ENCODE measurements at regions not wholly inside any gene's neighbourhood (a gene's known extent, or its start where the extent isn't known, plus 50 kb on each side); places are given as distances from the start of the nearest gene placed in this dataset.

DNA sequence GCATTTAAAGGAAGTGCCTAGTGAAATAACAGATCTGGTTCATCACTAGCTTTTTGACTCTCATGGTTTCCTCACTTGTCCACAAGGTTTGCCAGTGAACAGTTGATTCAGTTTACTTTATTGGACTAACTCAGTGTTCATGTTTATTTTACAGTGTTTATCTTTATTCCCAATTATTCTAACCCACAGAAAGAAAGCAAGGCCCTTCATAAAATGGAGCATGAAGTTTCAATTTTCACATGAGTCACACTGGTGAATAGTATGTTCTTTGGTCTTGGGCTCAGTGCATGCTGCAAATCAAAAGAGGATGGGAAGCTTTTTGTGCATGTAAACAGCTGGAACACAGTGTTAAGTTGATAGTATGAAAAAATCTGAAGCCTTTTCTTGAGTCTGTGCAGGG lies 217.6 kb upstream of the HDDC2 start:
- TF ChIP-seq, protein P1, sequence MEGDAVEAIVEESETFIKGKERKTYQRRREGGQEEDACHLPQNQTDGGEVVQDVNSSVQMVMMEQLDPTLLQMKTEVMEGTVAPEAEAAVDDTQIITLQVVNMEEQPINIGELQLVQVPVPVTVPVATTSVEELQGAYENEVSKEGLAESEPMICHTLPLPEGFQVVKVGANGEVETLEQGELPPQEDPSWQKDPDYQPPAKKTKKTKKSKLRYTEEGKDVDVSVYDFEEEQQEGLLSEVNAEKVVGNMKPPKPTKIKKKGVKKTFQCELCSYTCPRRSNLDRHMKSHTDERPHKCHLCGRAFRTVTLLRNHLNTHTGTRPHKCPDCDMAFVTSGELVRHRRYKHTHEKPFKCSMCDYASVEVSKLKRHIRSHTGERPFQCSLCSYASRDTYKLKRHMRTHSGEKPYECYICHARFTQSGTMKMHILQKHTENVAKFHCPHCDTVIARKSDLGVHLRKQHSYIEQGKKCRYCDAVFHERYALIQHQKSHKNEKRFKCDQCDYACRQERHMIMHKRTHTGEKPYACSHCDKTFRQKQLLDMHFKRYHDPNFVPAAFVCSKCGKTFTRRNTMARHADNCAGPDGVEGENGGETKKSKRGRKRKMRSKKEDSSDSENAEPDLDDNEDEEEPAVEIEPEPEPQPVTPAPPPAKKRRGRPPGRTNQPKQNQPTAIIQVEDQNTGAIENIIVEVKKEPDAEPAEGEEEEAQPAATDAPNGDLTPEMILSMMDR (IDR thresholded peaks at IDR 0.05; ENCODE audit: control extremely low read depth, extremely low read depth, low read depth, missing control alignments): no peak
- DNase-seq (ENCODE audit: extremely low spot score): no peak
- CTCF ChIA-PET: no interaction called here
- POLR2A ChIA-PET: no interaction called here

DNA sequence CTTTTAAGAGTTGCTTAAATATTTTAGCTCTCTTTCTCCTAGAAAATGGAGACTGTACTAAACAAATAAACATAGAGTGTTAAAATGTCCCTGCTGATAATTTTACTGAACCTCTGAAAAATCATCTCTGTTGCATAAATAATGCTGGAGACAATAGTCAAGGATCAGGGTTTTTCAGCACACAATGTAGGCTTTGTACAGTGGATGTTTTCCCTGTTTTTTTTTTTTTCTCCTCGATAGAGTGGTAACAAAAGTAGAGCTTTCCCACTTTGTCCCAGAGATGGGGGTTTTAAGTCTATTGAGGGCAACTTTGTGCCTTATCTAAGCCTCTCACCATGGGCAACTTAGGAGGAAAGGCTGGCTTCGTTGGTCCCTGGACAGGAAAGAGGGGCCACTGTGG lies 222.6 kb upstream of the HDDC2 start:
- TF ChIP-seq, protein P1 (IDR thresholded peaks at IDR 0.05; ENCODE audit: control extremely low read depth, extremely low read depth, low read depth, missing control alignments): no peak
- POLR2A ChIA-PET: no interaction called here
- no peak for DNase-seq (ENCODE audit: extremely low spot score)
- CTCF ChIA-PET: interaction anchor here (1.3 to 2.0 kb wide), 2 partner anchors 11 to 229 kb away, joined by 3 to 7 read pairs; no protein-coding TSS in a partner anchor

DNA sequence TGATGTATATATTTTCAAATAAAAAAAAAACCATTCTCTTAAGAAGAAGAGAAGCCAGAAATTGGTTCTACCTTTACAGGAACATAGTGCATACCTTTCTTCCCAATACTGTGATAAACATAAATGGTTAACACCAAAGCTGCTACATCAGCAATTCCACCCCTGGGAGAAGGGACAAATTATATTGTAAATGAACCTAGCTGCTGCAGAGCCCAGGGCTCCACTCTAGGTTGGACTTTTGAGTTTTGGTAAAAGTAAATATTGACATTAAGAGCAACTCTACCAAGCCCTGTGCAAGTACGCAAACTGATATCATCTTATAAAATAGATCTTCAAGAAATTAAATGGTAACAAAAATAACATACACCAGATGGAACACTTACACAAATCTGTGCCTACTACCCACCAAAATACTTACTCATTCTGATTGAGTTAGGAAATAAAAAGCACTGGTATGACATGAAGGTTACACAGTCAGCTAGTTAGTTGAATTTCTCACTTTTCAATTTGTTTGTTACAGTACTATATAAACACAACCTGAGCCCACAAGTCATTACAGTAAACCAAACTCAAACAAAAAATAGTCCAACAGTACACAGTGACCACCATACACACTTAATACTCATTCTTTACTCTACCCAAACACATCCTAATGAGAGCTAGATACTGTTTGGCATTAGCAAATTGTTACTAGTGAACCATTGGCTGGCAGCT lies 223.3 kb upstream of the HEY2 start:
- TF ChIP-seq, protein P1 (IDR thresholded peaks at IDR 0.05; ENCODE audit: control extremely low read depth, extremely low read depth, low read depth, missing control alignments): no peak
- POLR2A ChIA-PET: no interaction called here
- no peak for DNase-seq (ENCODE audit: extremely low spot score)
- CTCF ChIA-PET: interaction anchor here (1.5 kb wide), 1 partner anchor 11 kb away, joined by 3 read pairs; no protein-coding TSS in a partner anchor

- ChIA-PET POLR2A (no interaction called here), CTCF (no interaction called here)
- TF ChIP-seq, protein P1 (IDR thresholded peaks at IDR 0.05; ENCODE audit: control extremely low read depth, extremely low read depth, low read depth, missing control alignments): no peak
- no peak for DNase-seq (ENCODE audit: extremely low spot score)
Observed at GRCh38 chr6:125528621-125529041, 220.8 kb upstream of the HEY2 start.

DNA sequence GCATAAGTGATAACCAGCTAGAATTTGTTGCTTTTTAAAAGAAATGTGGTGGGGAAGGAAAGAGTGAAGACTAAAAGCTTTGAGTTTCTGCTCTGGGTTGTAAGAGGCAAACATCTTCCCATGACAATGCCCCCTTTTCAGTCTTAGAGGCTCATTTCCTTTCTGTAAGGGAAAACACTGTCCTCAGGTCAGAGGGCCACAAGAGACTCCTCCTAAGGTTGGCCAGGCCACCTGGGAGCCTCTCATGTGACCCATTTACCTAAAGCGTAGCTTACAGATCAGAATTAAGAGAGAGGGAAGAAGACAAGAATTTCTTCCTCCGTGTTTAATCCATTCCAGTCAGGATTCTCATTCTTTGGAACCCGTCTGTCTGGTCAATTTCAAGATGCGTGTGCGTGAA lies 220.4 kb upstream of the HEY2 start:
- TF ChIP-seq, protein P1 (IDR thresholded peaks at IDR 0.05; ENCODE audit: control extremely low read depth, extremely low read depth, low read depth, missing control alignments): no peak
- ChIA-PET POLR2A (no interaction called here), CTCF (no interaction called here)
- no peak for DNase-seq (ENCODE audit: extremely low spot score)

- DNase-seq (ENCODE audit: extremely low spot score): no peak
- TF ChIP-seq, protein P1 (IDR thresholded peaks at IDR 0.05; ENCODE audit: control extremely low read depth, extremely low read depth, low read depth, missing control alignments): no peak
- ChIA-PET CTCF (interaction anchor here (1.0 to 1.8 kb wide), 2 partner anchors 11 to 19 kb away, joined by 3 to 4 read pairs; no protein-coding TSS in a partner anchor), POLR2A (no interaction called here)
Observed at GRCh38 chr6:125533710-125534397, 215.6 kb upstream of the HEY2 start.
